Aorta (tissue), 5 donors: ENCODE measurements at regions not wholly inside any gene's neighbourhood (a gene's known extent, or its start where the extent isn't known, plus 50 kb on each side); places are given as distances from the start of the nearest gene placed in this dataset.

Source experiments
- ATAC-seq: fragments of 200-7000 bp; cut with Tn5 transposase; one replicate; pipeline ENCODE4 v1.9.1; 2022; ENCODE audit warnings: moderate library complexity; ENCODE audit not compliant: low FRiP score
- DNase-seq, 2 donors: peaks; one replicate each; pipeline ENCODE4 v3.0.0-alpha.2; 2020
- H3K27ac ChIP-seq, 2 donors: one replicate each; pipeline ENCODE4 v1.5.1; 2013; ENCODE audit warnings: low read length in 2 of 2, mild to moderate bottlenecking in 2 of 2, moderate library complexity in 2 of 2, control low read depth in 1 of 2, inconsistent platforms in 1 of 2, low read depth in 1 of 2
- H3K27me3 ChIP-seq, 2 donors: one replicate each; pipeline ENCODE4 v1.6.1; 2013; ENCODE audit warnings: control low read depth in 1 of 2, low read length in 1 of 2, mild to moderate bottlenecking in 1 of 2, moderate library complexity in 1 of 2; ENCODE audit not compliant: insufficient read depth in 2 of 2, control insufficient read depth in 1 of 2
- H3K36me3 ChIP-seq, 2 donors: one replicate each; pipeline ENCODE4 v1.6.1; 2013; ENCODE audit warnings: control low read depth in 1 of 2, low read length in 1 of 2, mild to moderate bottlenecking in 1 of 2; ENCODE audit not compliant: insufficient read depth in 2 of 2, control insufficient read depth in 1 of 2
- H3K4me1 ChIP-seq, 2 donors: one replicate each; pipeline ENCODE4 v1.6.1; 2013; ENCODE audit warnings: low read length in 2 of 2, control low read depth in 1 of 2, mild to moderate bottlenecking in 1 of 2, moderate library complexity in 1 of 2; ENCODE audit not compliant: insufficient read depth in 2 of 2, control insufficient read depth in 1 of 2
- H3K4me3 ChIP-seq, 2 donors: one replicate each; pipeline ENCODE4 v1.5.1; 2013; ENCODE audit warnings: low read length in 2 of 2, control low read depth in 1 of 2, mild to moderate bottlenecking in 1 of 2
- H3K9me3 ChIP-seq: one replicate; pipeline ENCODE4 v1.6.1; 2013; ENCODE audit warnings: mild to moderate bottlenecking, low read length; ENCODE audit not compliant: control insufficient read depth
- WGBS, 2 donors: extraction: QIAGEN DNeasy Blood & Tissue Kit; methylation state at CpG; one replicate each; pipeline ENCODE4 v1.1.7; 2013; 5-methylcytosine and 5-hydroxymethylcytosine counted together
- intact Hi-C, 2 donors: fragments of 100-400 bp; cut with DNase I; formaldehyde crosslinking; loops; one replicate each; pipeline versions ENCODE4 v1.14.2 to v1.15.0; 2022
- donor health status: healthy with polysubstance abuse.
- donor health status: Bipolar disorder and iron deficiency.
- donor health status: DM: no; HTN: no; CAD: no.
- donor health status: DM: no; HTN: no; CAD: no.
- donor health status: DM: yes; HTN: yes; CAD: no.

GRCh38 chr20:56893226-56893917, 264.3 kb downstream of the TFAP2C start:
- 31 to 32% methylated on average over 8 of the region's 8 CpGs for WGBS, 2 donors
- no peak for DNase-seq

DNA sequence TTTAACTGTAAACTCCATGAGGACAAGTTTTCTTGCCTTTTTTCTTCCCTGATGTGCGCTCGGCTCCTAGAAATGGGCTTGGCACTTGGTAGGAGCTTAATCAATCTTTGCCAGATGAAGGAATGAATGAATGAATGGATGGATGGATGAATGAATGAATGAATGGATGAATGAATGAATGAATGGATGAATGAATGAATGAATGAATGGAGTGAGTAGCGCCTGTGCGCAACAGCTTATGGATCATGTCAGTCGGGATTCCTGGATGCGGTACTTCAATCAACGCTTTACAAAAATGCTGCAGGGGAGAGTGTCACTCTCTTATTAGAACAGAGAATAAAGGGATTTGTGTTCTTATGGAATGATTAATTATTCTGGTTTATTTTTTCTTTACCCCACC, 267.3 kb downstream of the TFAP2C start:
- no peak for ATAC-seq
- Histone ChIP-seq H3K27ac (no peak overlapping the region), H3K9me3 (peaks cover 2% of the 10 kb centered on the region), H3K27me3 (no peaks in the 10 kb centered on the region), H3K36me3 (no peaks in the 10 kb centered on the region), H3K4me1 (no peaks in the 10 kb centered on the region), H3K4me3 (no peak overlapping the region)
- intact Hi-C loops = no loop called here
- WGBS, 2 donors = 85 to 89% methylated on average over 7 of the region's 7 CpGs
- DNase-seq = no peak

More at GRCh38 chr20:56893226-56893917, 264.3 kb downstream of the TFAP2C start:
- H3K4me3 ChIP-seq = no peak overlapping the region
- no peaks in the 10 kb centered on the region for H3K4me1 ChIP-seq
- no peaks in the 10 kb centered on the region for H3K9me3 ChIP-seq
- ATAC-seq = no peak
- intact Hi-C loops = no loop called here
- no peak overlapping the region for H3K27ac ChIP-seq
- H3K36me3 ChIP-seq = no peaks in the 10 kb centered on the region
- H3K27me3 ChIP-seq = no peaks in the 10 kb centered on the region

GRCh38 chr20:56897318-56897957, 268.3 kb downstream of the TFAP2C start:
- 28 to 33% methylated on average over 7 of the region's 7 CpGs for WGBS, 2 donors
- Histone ChIP-seq H3K4me3 (no peak overlapping the region), H3K27me3 (no peaks in the 10 kb centered on the region), H3K27ac (no peak overlapping the region), H3K36me3 (no peaks in the 10 kb centered on the region), H3K9me3 (peaks cover 4% of the 10 kb centered on the region), H3K4me1 (no peaks in the 10 kb centered on the region)
- intact Hi-C loops = no loop called here
- DNase-seq (no peak), ATAC-seq (no peak)

DNA sequence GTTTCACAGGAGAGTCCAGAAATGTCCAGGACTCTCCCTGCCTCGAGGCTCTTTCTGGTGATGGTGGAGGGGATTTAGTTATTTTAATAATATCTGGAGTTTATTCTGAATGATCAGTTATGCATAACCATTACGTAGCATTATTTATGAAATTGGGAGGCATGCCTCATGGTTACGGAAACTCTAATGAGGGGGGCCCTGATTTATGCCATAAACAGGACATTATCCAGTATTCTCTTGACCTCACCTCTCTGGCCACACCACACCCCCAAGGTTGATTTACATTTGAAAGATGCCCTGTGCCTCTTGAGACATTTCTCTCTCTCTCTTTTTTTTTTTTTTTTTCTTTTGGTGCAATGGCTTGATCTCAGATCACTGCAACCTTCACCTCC, 268.8 kb downstream of the TFAP2C start:
- Histone ChIP-seq H3K36me3 (no peaks in the 10 kb centered on the region), H3K9me3 (peaks cover 4% of the 10 kb centered on the region), H3K4me1 (no peaks in the 10 kb centered on the region), H3K27me3 (no peaks in the 10 kb centered on the region), H3K27ac (no peak overlapping the region), H3K4me3 (no peak overlapping the region)
- WGBS, 2 donors = 75 to 76% methylated on average over 3 of the region's 3 CpGs
- DNase-seq (no peak), ATAC-seq (no peak)
- intact Hi-C loops = no loop called here

GRCh38 chr20:56899506-56899905, 270.4 kb downstream of the TFAP2C start:
- Histone ChIP-seq H3K4me1 (no peaks in the 10 kb centered on the region), H3K9me3 (peaks cover 4% of the 10 kb centered on the region), H3K4me3 (no peak overlapping the region), H3K36me3 (no peaks in the 10 kb centered on the region), H3K27me3 (no peaks in the 10 kb centered on the region), H3K27ac (no peak overlapping the region)
- WGBS, 2 donors = 65 to 68% methylated on average over 5 of the region's 5 CpGs
- no peak for DNase-seq
- intact Hi-C loops = no loop called here
- ATAC-seq = no peak

GRCh38 chr20:56900252-56900651, 271.1 kb downstream of the TFAP2C start:
- 79 to 84% methylated on average over 9 of the region's 9 CpGs for WGBS, 2 donors
- Histone ChIP-seq H3K27me3 (no peaks in the 10 kb centered on the region), H3K9me3 (peaks cover 4% of the 10 kb centered on the region), H3K4me3 (no peak overlapping the region), H3K27ac (no peak overlapping the region), H3K36me3 (no peaks in the 10 kb centered on the region), H3K4me1 (no peaks in the 10 kb centered on the region)
- DNase-seq = no peak
- intact Hi-C loops = no loop called here
- no peak for ATAC-seq

- DNase-seq (no peak), ATAC-seq (no peak)
- Histone ChIP-seq H3K4me3 (no peak overlapping the region), H3K36me3 (no peaks in the 10 kb centered on the region), H3K27ac (no peak overlapping the region), H3K27me3 (no peaks in the 10 kb centered on the region), H3K9me3 (peaks cover 4% of the 10 kb centered on the region), H3K4me1 (no peaks in the 10 kb centered on the region)
- WGBS, 2 donors = 0 to 39% methylated on average over 1 of the region's 1 CpG
- intact Hi-C loops = no loop called here
Measured at GRCh38 chr20:56903421-56903820, 274.3 kb downstream of the TFAP2C start.

- no peak for ATAC-seq
- intact Hi-C loops = no loop called here
Measured at GRCh38 chr20:56903858-56904257, 274.8 kb downstream of the TFAP2C start.

More at GRCh38 chr20:56903858-56904257, 274.8 kb downstream of the TFAP2C start:
- Histone ChIP-seq H3K4me3 (no peak overlapping the region), H3K9me3 (peaks cover 4% of the 10 kb centered on the region), H3K27me3 (no peaks in the 10 kb centered on the region), H3K36me3 (no peaks in the 10 kb centered on the region), H3K27ac (no peak overlapping the region), H3K4me1 (no peaks in the 10 kb centered on the region)
- WGBS, 2 donors = 62 to 75% methylated on average over 4 of the region's 4 CpGs
- DNase-seq = no peak
